SK-N-MC (cell line): ENCODE measurements at regions not wholly inside any gene's neighbourhood (a gene's known extent, or its start where the extent isn't known, plus 50 kb on each side); places are given as distances from the start of the nearest gene placed in this dataset.

Source experiments
- EZH2 ChIP-seq: fragments of 200-600 bp; sonication (generic); IDR thresholded peaks from one replicate; pipeline ENCODE4 v1.6.1; 2017; ENCODE audit warnings: antibody characterized with exemption
- POLR2AphosphoS5 ChIP-seq: IDR thresholded peaks from 2 replicates; pipeline ENCODE4 v1.6.1; 2012; ENCODE audit warnings: mild to moderate bottlenecking, low read depth, low read length, borderline replicate concordance

GRCh38 chr10:35783305-35783838, 141.3 kb upstream of the FZD8 start:
- TF ChIP-seq POLR2AphosphoS5: no peak
- TF ChIP-seq EZH2: no peak
